Pons (tissue), 1 donor: ENCODE measurements at regions not wholly inside any gene's neighbourhood (a gene's known extent, or its start where the extent isn't known, plus 50 kb on each side); places are given as distances from the start of the nearest gene placed in this dataset.
"Not testable (repeated sequence)": the region's sequence is repeated elsewhere in the genome, so short reads cannot be mapped to it uniquely, and the experiment has no call there.

ENCODE experiments used
- DNase-seq: peaks from one replicate; pipeline ENCODE4 v3.0.0-alpha.2; 2016; ENCODE audit warnings: low spot score

DNA sequence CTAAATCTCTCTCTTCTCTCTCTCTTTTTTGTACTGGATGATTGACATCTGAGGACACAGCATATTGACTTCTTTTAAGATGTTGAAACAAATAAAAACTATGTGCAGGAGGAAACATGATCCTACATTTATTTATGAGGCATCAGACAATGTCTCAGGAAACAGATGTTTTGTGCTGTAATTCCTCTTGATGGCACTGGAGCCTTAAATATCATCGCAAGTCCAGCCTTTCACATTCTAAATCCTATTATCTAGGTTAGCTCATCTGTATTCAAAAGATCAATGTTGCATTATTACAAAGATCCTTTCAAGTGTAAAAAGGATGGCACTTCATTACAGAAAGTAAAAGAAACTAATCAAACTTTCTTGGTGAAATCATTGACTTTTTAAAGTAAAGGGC lies 63.9 kb downstream of the MAT2B start:
- peak; percentile 41 for DNase-seq

GRCh38 chr5:163571744-163572143 lies 66.3 kb downstream of the MAT2B start:
- DNase-seq, result no peak

DNA sequence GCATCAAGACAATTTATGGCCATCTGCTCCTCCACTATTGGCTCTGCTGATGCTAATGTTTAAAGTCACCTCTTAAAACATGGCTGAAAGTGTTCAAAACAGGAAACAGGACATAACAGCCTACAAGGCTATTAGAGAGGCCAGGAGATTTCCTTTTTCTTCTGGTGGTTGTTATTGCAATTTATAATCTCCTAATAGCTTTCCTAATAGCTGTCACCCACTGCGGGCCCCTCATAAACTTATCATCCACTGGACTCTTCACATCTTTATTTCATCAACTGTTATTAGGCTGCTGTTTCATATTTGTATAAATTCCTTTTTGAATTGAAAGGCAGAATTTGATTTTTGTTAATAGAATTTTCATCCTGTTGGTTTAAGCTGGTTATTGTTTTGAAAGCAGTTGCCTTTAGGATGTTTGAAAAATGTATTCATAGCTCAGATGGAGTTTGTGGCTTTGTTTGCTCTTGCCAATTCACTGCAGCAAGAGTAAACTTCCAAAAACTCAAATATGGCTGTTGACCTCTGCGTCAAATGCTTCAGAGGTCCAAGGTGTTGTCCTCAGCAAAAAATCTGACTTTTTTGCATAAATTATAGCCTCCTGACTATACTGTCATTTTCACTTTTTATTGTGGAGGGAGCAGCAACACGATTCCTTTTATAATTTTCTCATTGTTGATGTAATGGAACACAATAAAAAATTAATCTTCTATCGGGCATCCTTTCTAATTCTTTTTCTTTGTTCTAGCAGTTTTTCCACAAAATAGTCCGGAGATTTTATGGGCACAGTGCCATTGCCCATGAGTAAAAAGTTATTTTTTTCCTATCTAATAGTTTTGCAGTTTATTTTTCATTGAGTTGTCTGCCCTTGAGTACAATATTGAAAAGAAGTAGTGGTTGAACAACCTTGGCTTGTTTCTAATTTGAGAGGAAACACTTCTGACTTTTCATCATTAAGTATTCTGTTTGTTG lies 69.3 kb downstream of the MAT2B start:
- DNase-seq, result no peak

DNA sequence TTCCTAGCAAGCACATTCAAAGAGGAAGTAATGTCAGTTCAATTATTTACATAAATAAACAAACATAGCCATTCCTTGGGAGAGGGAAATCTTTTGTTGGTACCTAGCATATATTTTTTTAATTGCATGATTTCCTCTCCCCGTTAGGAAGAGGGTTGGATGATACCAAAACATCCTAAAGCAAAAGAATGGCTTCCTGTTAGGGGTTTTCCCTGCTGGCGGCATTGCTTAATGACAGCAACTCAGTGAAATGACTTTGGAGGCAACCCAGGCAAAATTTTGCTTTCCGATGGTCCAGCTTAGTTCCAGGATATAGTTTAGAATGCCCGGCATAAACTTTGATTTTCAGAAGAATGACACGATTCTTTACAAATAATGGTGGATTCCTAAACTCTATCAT lies 73.2 kb downstream of the MAT2B start:
- no peak for DNase-seq

DNA sequence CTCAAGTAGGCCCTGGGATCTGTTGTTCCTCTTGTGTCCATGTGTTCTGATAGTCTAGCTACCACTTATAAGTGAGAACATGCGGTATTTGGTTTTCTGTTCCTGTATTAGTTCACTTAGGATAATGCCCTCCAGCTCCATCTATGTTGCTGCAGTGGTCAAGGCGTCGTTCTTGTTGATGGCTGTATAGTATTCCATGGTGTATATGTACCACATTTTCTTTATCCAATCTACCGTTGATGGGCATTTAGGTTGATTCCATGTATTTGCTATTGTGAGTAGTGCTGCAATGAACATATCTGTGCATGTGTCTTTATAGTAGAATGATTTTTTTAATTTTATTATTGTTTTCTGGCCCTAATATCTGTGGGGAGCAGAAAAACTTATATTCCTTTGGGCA lies 74.3 kb downstream of the MAT2B start:
- DNase-seq, result no peak

DNA sequence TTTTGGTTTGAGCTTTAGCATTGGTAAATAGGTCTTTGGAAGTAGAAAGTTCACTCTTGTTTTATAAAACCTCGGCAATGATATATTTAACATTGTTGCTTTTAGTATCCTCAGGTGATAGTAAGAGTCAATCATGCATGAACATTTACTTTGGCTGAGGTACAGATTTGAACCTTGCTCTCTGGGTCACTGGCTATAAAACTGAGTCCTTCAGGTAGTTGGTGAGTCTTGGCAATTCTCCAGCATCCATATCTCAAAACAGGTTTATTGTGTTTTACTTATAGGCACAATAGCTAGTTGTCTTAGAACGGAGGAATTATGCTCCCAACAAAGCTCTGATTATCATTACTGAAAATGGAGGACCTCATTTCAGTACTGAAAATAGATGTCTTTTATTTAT lies 75.1 kb downstream of the MAT2B start:
- no peak for DNase-seq

GRCh38 chr5:163583491-163584153 lies 78.2 kb downstream of the MAT2B start:
- DNase-seq, result not testable (repeated sequence)

DNA sequence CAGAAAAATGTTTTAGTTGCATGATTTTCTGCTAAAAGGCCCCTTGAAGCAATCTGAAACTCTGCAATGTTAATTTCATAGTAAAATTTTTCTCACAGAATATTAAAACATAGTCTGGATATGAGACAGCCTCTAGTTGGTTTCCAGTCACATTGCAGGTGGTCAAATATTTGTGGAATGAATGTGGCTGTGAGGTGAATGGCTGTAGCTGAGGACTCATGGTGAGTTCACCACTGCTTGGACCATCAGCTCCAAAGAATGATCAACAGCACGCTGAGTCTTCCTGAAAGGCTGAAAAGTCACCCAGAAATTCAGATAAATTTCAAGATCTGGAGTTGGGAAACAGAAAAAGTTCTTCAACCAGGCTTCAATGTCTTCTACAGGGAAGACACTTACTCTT lies 79.8 kb downstream of the MAT2B start:
- no peak for DNase-seq

DNA sequence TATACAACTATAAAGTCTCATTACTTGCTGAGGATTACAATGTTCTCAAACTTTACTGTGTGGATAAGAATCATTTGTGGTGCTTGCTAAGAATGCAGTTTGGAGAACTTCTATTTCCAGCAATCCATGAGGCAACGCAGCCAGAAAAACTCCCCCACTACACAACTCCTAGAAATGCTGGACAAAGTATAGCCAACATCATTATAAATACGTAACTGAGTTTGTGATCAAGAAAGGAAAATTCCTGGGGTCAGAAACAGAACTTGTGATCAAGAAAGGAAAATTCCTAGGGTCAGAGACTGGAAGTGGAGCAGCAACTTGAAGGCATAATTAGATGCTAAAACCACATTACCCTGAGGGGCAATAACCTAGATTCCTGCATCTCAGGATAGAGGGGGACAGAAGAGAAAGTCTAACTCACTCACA lies 81.1 kb downstream of the MAT2B start:
- no peak for DNase-seq

- no peak for DNase-seq
These were observed 89.5 kb downstream of the MAT2B start for GRCh38 chr5:163594951-163595350.

DNA sequence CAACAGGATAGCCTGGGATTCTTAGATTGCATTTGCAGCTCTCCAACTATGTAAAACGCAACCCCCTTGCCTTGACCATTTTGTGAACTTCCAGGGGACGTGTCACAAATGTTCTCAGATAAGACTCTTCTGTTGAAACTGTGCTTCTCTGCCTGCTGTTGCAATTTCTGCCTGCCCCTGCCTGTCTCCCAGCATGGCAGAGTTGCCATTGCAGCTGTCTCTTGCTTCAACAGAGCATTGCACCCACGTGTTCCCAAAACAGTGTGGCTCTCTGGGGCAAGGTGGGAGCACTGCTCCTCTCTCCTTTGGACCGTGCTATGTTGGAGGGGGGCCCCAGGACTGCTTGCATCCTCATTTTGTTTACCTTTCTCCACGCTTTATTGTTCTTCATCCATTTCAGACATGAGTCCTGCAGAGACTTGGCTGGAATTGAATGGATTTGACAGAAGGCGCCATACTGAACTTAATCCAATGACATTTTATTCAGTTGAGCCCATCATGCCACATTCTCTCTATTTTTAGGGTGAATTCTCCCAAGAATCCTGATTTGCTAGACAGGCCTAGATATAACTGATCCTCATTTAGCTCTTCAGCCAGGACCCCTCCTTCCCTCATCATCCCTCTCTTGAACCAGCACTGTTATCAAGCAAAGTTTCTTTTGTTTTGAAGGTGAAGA lies 90.7 kb downstream of the MAT2B start:
- no peak for DNase-seq

GRCh38 chr5:163596608-163597315 lies 91.3 kb downstream of the MAT2B start:
- DNase-seq, result no peak

DNA sequence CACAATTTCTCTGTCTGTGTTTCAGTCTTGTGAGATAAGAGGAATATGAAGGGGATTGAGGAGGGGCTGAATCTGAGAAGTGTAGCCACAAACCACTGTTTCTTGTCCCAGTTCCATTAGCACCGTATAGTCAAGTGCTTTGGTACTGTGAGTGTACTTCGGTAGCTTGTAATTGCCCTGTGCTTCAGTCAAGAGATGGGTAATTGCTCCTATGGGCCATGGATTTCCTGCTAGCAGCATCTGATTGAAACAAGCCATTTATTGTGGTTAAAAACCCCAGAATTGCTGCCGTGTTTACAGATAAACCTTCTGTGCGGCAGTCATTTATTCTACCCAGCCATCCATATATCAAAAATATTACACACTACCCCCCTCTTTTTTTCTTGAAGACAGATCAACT lies 98.6 kb downstream of the MAT2B start:
- no peak for DNase-seq

- no peak for DNase-seq
These were observed 101.8 kb downstream of the MAT2B start for GRCh38 chr5:163607256-163607655.

DNA sequence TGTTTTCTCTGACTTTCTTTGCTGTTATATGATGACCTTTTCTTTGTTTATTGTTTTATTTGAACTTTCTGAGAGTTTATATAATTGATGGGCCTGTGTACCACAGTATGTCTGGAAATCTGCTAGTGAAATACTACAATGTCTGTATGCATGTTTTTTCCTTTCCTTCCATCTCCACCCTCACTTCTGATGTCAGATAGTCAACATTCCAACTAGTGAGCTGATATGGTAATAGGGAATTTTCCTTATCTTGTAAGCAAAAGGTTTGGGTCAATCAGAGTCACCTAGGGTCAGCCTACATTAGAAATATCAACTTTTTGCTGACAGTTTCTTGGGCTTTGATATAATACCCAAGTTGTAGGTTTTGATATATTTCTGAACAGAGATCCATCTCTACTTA lies 103.2 kb downstream of the MAT2B start:
- DNase-seq, result no peak

DNA sequence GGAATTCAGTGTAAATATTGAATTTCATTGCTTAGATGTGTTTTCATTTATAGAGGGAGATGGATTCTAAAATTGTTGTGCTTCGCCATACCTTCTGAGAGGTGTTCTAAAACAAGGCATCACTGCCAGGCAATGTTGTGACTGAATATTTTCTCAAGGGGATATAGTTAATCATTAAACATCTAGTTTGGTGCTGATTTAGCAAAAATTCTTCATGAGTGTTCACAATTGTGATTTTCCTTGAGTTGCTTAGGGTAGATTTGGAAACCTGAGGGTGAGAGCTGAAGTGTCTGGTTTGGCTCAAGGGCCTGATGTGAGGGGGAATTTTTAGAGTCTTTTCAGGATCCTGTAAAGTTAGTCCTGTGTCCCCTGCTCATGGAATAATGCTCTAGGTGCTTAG lies 104.5 kb downstream of the MAT2B start:
- no peak for DNase-seq

- no peak for DNase-seq
These were observed 107.1 kb downstream of the MAT2B start for GRCh38 chr5:163612358-163613149.

GRCh38 chr5:163613150-163613442 lies 107.7 kb downstream of the MAT2B start:
- DNase-seq, result no peak

DNA sequence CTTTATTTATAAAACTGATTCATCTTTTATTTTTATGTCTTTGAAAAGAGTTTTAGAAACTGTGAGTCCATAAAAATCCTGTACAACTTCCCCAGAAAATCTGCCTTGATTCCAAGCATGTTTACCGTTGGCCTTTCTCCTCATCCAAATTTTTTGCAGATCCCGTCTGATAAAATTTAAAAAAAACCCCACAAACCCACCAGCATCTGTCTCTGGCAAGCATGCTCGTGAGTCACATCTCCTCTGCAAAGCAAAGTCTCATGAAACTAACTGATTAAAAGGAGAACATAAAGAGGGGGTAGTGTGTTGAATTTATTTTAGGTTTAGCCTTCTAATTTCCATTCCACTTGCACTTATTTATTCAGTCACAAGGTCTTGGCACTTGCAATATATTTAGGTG lies 109.4 kb downstream of the MAT2B start:
- DNase-seq, result no peak

GRCh38 chr5:163619273-163619934 lies 114.0 kb downstream of the MAT2B start:
- no peak for DNase-seq

- DNase-seq, result no peak
These were observed 114.5 kb downstream of the MAT2B start for GRCh38 chr5:163619951-163620350.
